HEK293 (cell line): ENCODE measurements at regions not wholly inside any gene's neighbourhood (a gene's known extent, or its start where the extent isn't known, plus 50 kb on each side); places are given as distances from the start of the nearest gene placed in this dataset.

Experiments
- CTCF ChIA-PET: fragments of 350-600 bp; formaldehyde crosslinking; extraction: SDS; loops from one replicate; lab custom pipeline; 2021; ENCODE audit warnings: antibody characterized with exemption; lab: Yijun Ruan, JAX
- POLR2A ChIA-PET: fragments of 300-600 bp; formaldehyde crosslinking; extraction: SDS; loops from one replicate; lab custom pipeline; 2020; ENCODE audit warnings: antibody characterized with exemption, inconsistent platforms; lab: Yijun Ruan, JAX
- H3K27ac ChIP-seq: fragments of 200-500 bp; sonication (Bioruptor generic); 2 replicates; pipeline ENCODE4 v1.5.1; 2014; ENCODE audit warnings: low read depth, low read length, control low read depth, inconsistent platforms; ENCODE audit errors: extremely low read depth
- H3K36me3 ChIP-seq, 2 experiments: fragments of 200-500 bp in 1 of 2; sonication (Bioruptor generic) in 1 of 2; 1 replicate in 1 of 2; 2 replicates in 1 of 2; pipeline ENCODE4 v1.5.1; 2014 to 2017; ENCODE audit warnings: inconsistent platforms in 2 of 2, low read length in 2 of 2; ENCODE audit not compliant: control insufficient read depth in 2 of 2, insufficient read depth in 1 of 2
- H3K4me1 ChIP-seq: fragments of 200-500 bp; sonication (Bioruptor generic); 2 replicates; pipeline ENCODE4 v1.5.1; 2014; ENCODE audit warnings: mild to moderate bottlenecking, low read length, inconsistent platforms; ENCODE audit not compliant: control insufficient read depth, insufficient read depth
- H3K4me3 ChIP-seq: 2 replicates; pipeline ENCODE4 v1.5.1; 2011; ENCODE audit warnings: low read depth, mild to moderate bottlenecking, control low read depth, low read length, moderate library complexity
- H3K9me3 ChIP-seq: fragments of 200-500 bp; sonication (Bioruptor generic); 2 replicates; pipeline ENCODE4 v1.5.1; 2014; ENCODE audit warnings: low read depth, low read length, inconsistent platforms; ENCODE audit not compliant: control insufficient read depth, insufficient read depth
- KLF8 ChIP-seq: fragments of 450-650 bp; formaldehyde crosslinking; IDR thresholded peaks from 2 replicates; pipeline ENCODE4 v1.5.1; 2016; ENCODE audit warnings: missing biosample characterization, missing genetic modification characterization
- PRDM2 ChIP-seq: fragments of 450-650 bp; formaldehyde crosslinking; IDR thresholded peaks from 2 replicates; pipeline ENCODE4 v1.5.1; 2016; ENCODE audit warnings: missing biosample characterization, missing genetic modification characterization, borderline replicate concordance
- SP3 ChIP-seq: fragments of 450-650 bp; formaldehyde crosslinking; IDR thresholded peaks from 2 replicates; pipeline ENCODE4 v1.5.1; 2016; ENCODE audit warnings: missing biosample characterization, missing genetic modification characterization
- TRIM28 ChIP-seq: IDR thresholded peaks from 2 replicates; pipeline ENCODE4 v1.6.1; 2011; ENCODE audit warnings: low read length, control low read depth, borderline replicate concordance
- YY2 ChIP-seq: fragments of 450-650 bp; formaldehyde crosslinking; IDR thresholded peaks from 2 replicates; pipeline ENCODE4 v1.5.1; 2016; ENCODE audit warnings: missing biosample characterization, missing genetic modification characterization
- ZBTB11 ChIP-seq: fragments of 450-650 bp; formaldehyde crosslinking; conservative IDR thresholded peaks from 2 replicates; pipeline ENCODE4 v1.5.1; 2016; ENCODE audit warnings: low read depth, missing biosample characterization, missing genetic modification characterization
- ZBTB7A ChIP-seq: fragments of 450-650 bp; formaldehyde crosslinking; IDR thresholded peaks from 2 replicates; pipeline ENCODE4 v1.5.1; 2016; ENCODE audit warnings: low read depth, missing biosample characterization, missing genetic modification characterization
- ZNF133 ChIP-seq: fragments of 450-650 bp; formaldehyde crosslinking; IDR thresholded peaks from 2 replicates; pipeline ENCODE4 v1.5.1; 2016; ENCODE audit warnings: missing biosample characterization, missing genetic modification characterization
- ZNF140 ChIP-seq: fragments of 450-650 bp; formaldehyde crosslinking; IDR thresholded peaks from 2 replicates; pipeline ENCODE4 v1.5.1; 2016; ENCODE audit warnings: missing biosample characterization, missing genetic modification characterization
- ZNF16 ChIP-seq: fragments of 450-650 bp; formaldehyde crosslinking; IDR thresholded peaks from 2 replicates; pipeline ENCODE4 v1.5.1; 2016; ENCODE audit warnings: low read depth, missing biosample characterization, missing genetic modification characterization
- ZNF184 ChIP-seq: fragments of 450-650 bp; IDR thresholded peaks from 2 replicates; pipeline ENCODE4 v1.5.1; 2018; ENCODE audit warnings: missing biosample characterization, mild to moderate bottlenecking, missing genetic modification characterization
- ZNF214 ChIP-seq: fragments of 450-650 bp; formaldehyde crosslinking; IDR thresholded peaks from 2 replicates; pipeline ENCODE4 v1.5.1; 2017; ENCODE audit warnings: missing biosample characterization, mild to moderate bottlenecking, missing genetic modification characterization, borderline replicate concordance
- ZNF221 ChIP-seq: fragments of 450-650 bp; formaldehyde crosslinking; IDR thresholded peaks from 2 replicates; pipeline ENCODE4 v1.5.1; 2017; ENCODE audit warnings: missing biosample characterization, missing genetic modification characterization, borderline replicate concordance
- ZNF223 ChIP-seq: fragments of 450-650 bp; formaldehyde crosslinking; IDR thresholded peaks from 2 replicates; pipeline ENCODE4 v1.5.1; 2016; ENCODE audit warnings: missing biosample characterization, missing genetic modification characterization
- ZNF239 ChIP-seq: fragments of 450-650 bp; formaldehyde crosslinking; IDR thresholded peaks from 2 replicates; pipeline ENCODE4 v1.5.1; 2016; ENCODE audit warnings: missing biosample characterization, missing genetic modification characterization
- ZNF302 ChIP-seq: fragments of 450-650 bp; formaldehyde crosslinking; IDR thresholded peaks from 2 replicates; pipeline ENCODE4 v1.5.1; 2016; ENCODE audit warnings: missing biosample characterization, missing genetic modification characterization, low read depth
- ZNF394 ChIP-seq: fragments of 450-650 bp; formaldehyde crosslinking; IDR thresholded peaks from 2 replicates; pipeline ENCODE4 v1.5.1; 2016; ENCODE audit warnings: missing biosample characterization, missing genetic modification characterization, mild to moderate bottlenecking, moderate library complexity, borderline replicate concordance
- ZNF544 ChIP-seq: fragments of 450-650 bp; formaldehyde crosslinking; IDR thresholded peaks from 2 replicates; pipeline ENCODE4 v1.5.0; 2017; ENCODE audit warnings: missing biosample characterization, missing genetic modification characterization
- ZNF549 ChIP-seq: fragments of 450-650 bp; IDR thresholded peaks from 2 replicates; pipeline ENCODE4 v1.5.1; 2018; ENCODE audit warnings: missing biosample characterization, missing genetic modification characterization, mild to moderate bottlenecking, inconsistent platforms, moderate library complexity
- ZNF624 ChIP-seq: fragments of 450-650 bp; formaldehyde crosslinking; IDR thresholded peaks from 2 replicates; pipeline ENCODE4 v1.5.1; 2017; ENCODE audit warnings: missing biosample characterization, missing genetic modification characterization
- ZNF626 ChIP-seq: fragments of 450-650 bp; sonication (Bioruptor Pico); formaldehyde crosslinking; IDR thresholded peaks from 2 replicates; pipeline ENCODE4 v1.5.1; 2018; ENCODE audit warnings: missing biosample characterization, missing genetic modification characterization, inconsistent platforms
- ZNF660 ChIP-seq: fragments of 450-650 bp; IDR thresholded peaks from 2 replicates; pipeline ENCODE4 v1.5.1; 2018; ENCODE audit warnings: missing biosample characterization, mild to moderate bottlenecking, missing genetic modification characterization
- ZNF843 ChIP-seq: fragments of 450-650 bp; formaldehyde crosslinking; IDR thresholded peaks from 2 replicates; pipeline ENCODE4 v1.5.1; 2016; ENCODE audit warnings: missing biosample characterization, missing genetic modification characterization
- TF ChIP-seq, protein P1 (sequence below): fragments of 450-650 bp; formaldehyde crosslinking; IDR thresholded peaks from 2 replicates; pipeline ENCODE4 v1.5.1; 2016; ENCODE audit warnings: missing biosample characterization, missing genetic modification characterization

- H3K36me3 ChIP-seq, result no peaks in the 10 kb centered on the region
- TF ChIP-seq ZNF223 (tag by site-specific recombination) (no peak), ZNF16 (tag by site-specific recombination) (no peak), ZNF214 (tag by site-specific recombination) (no peak), ZNF394 (tag by site-specific recombination) (no peak), ZNF239 (tag by site-specific recombination) (no peak), ZNF660 (tag by site-specific recombination) (no peak), TRIM28 (peak; percentile 40; the same call in 1 of the 2 replicates)
- TF ChIP-seq, all 188 proteins: peak for 1
- Histone ChIP-seq H3K27ac (no peak overlapping the region), H3K9me3 (no peaks in the 10 kb centered on the region), H3K4me3 (no peak overlapping the region), H3K4me1 (no peaks in the 10 kb centered on the region)
- ChIA-PET CTCF (no interaction called here), POLR2A (no interaction called here)
Measured at GRCh38 chr3:157958457-157958856, 147.8 kb downstream of the SHOX2 start.

DNA sequence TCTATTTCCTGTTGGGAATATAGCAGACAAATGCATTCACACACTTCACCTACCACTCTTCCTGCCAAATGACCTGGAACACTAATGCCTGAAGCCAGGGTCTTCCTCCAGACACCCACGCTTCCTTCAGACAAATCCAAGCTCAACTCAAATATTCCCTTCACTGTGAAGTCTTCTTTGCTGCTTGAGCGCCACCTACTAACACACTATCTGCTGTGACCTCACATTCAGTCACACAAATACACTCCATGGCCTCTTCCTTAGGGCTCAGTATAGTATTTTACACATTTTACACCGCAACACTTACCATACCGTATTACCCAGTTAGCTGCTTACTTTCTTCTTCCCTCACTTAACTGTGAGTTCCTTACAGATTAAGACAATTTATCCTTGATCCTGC is 149.4 kb downstream of the SHOX2 start:
- POLR2A ChIA-PET, result no interaction called here

More for the DNA sequence above, 149.4 kb downstream of the SHOX2 start:
- H3K9me3 ChIP-seq, result no peaks in the 10 kb centered on the region
- no peak overlapping the region for H3K27ac ChIP-seq
- CTCF ChIA-PET, result no interaction called here
- H3K36me3 ChIP-seq, result no peaks in the 10 kb centered on the region
- no peaks in the 10 kb centered on the region for H3K4me1 ChIP-seq
- TF ChIP-seq ZBTB11 (tag by site-specific recombination) (no peak), ZNF549 (tag by site-specific recombination) (no peak), ZNF239 (tag by site-specific recombination) (no peak), ZNF223 (tag by site-specific recombination) (no peak), ZNF624 (tag by site-specific recombination) (no peak), PRDM2 (tag by site-specific recombination) (no peak), ZNF221 (tag by site-specific recombination) (no peak), ZNF302 (tag by site-specific recombination) (no peak), ZNF184 (no peak), ZBTB7A (no peak), ZNF140 (tag by site-specific recombination) (no peak), SP3 (tag by site-specific recombination) (no peak), KLF8 (tag by site-specific recombination) (no peak), ZNF626 (tag by site-specific recombination) (no peak), ZNF133 (tag by site-specific recombination) (no peak), YY2 (tag by site-specific recombination) (no peak), ZNF544 (tag by site-specific recombination) (no peak), ZNF843 (tag by site-specific recombination) (no peak), ZNF660 (tag by site-specific recombination) (no peak)
- TF ChIP-seq, protein P1, sequence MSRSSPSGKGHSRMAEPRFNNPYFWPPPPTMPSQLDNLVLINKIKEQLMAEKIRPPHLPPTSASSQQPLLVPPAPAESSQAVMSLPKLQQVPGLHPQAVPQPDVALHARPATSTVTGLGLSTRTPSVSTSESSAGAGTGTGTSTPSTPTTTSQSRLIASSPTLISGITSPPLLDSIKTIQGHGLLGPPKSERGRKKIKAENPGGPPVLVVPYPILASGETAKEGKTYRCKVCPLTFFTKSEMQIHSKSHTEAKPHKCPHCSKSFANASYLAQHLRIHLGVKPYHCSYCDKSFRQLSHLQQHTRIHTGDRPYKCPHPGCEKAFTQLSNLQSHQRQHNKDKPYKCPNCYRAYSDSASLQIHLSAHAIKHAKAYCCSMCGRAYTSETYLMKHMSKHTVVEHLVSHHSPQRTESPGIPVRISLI (tag by site-specific recombination), result no peak
- H3K4me3 ChIP-seq, result no peak overlapping the region
